ENCODE measurements at regions not wholly inside any gene's neighbourhood (a gene's known extent, or its start where the extent isn't known, plus 50 kb on each side); places are given as distances from the start of the nearest gene placed in this dataset.

- ATAC-seq: no peak
- H3K79me2 ChIP-seq (ENCODE audit: control insufficient read depth, insufficient read depth, low read length): no peaks in the 10 kb centered on the region
These were observed 898.1 kb downstream of the GALC start for GRCh38 chr14:87094913-87095312.

More at GRCh38 chr14:87094913-87095312, 898.1 kb downstream of the GALC start:
- Histone ChIP-seq H3K4me3 (no peak overlapping the region), H3K4me2 (ENCODE audit: control insufficient read depth, insufficient read depth) (no peak overlapping the region), H3K4me1 (ENCODE audit: control insufficient read depth, insufficient read depth, low read length) (no peaks in the 10 kb centered on the region), H2AFZ (ENCODE audit: control insufficient read depth, low read depth, low read length) (no peak overlapping the region), H3K9ac (ENCODE audit: control insufficient read depth, insufficient read depth, low read length) (no peak overlapping the region), H4K20me1 (ENCODE audit: control insufficient read depth, insufficient read depth) (no peaks in the 10 kb centered on the region), H3K36me3 (ENCODE audit: control insufficient read depth in 2 of 2, insufficient read depth in 2 of 2, low read length in 1 of 2) (no peaks in the 10 kb centered on the region), H3K27me3 (replicated peaks in 1 of 2; ENCODE audit: control insufficient read depth in 2 of 2, insufficient read depth in 2 of 2, low read length in 1 of 2) (no peaks in the 10 kb centered on the region), H3K9me3 (replicated peaks; ENCODE audit: control insufficient read depth, insufficient read depth, low read length) (no peaks in the 10 kb centered on the region; the same call in 2 of the 3 replicates), H3K27ac (ENCODE audit: control insufficient read depth, insufficient read depth) (no peak overlapping the region)
- SMC1A ChIA-PET (ENCODE audit: uncharacterized antibody, unreplicated experiment): no interaction called here
- CTCF ChIA-PET: no interaction called here
- intact Hi-C loops (cut with micrococcal nuclease; ENCODE audit: unreplicated experiment): no loop called here
- DNase-seq (ENCODE audit: low read depth, low spot score) (no peak), FAIRE-seq (no peak)
- WGBS (ENCODE audit: insufficient coverage, insufficient replicate concordance, low lambda C conversion rate, missing lambda C conversion rate): 4% methylated on average over 2 of the region's 2 CpGs
- BruUV-seq (replicated peaks): no TSS peak
- in situ Hi-C loops (cut with MboI): no loop called here
- POLR2A ChIA-PET: no interaction called here
- RAD21 ChIA-PET (ENCODE audit: unreplicated experiment): no interaction called here
- no peak for TF ChIP-seq SMAD1 (IDR thresholded peaks at IDR 0.05; ENCODE audit: low read depth, partially characterized antibody)
- no peak for TF ChIP-seq ZNF622 (IDR thresholded peaks at IDR 0.05)
- TF ChIP-seq RCOR1 (conservative IDR thresholded peaks at IDR 0.05; ENCODE audit: low read depth, low read length): no peak
- TF ChIP-seq PML (IDR thresholded peaks at IDR 0.05; ENCODE audit: low read length): no peak
- no peak for TF ChIP-seq BMI1 (IDR thresholded peaks at IDR 0.05; ENCODE audit: borderline replicate concordance)
- TF ChIP-seq E2F4 (IDR thresholded peaks at IDR 0.05; ENCODE audit: low read depth, low read length): no peak
- no peak for TF ChIP-seq MYC (IDR thresholded peaks at IDR 0.05; ENCODE audit: insufficient read depth, insufficient read length, insufficient replicate concordance, low read length, severe bottlenecking)
- TF ChIP-seq PBX3 (IDR thresholded peaks at IDR 0.05; ENCODE audit: insufficient replicate concordance, low read depth, low read length): no peak
- no peak for TF ChIP-seq YBX1 (IDR thresholded peaks at IDR 0.05)
